Breast epithelium (tissue), 4 donors: ENCODE measurements at regions not wholly inside any gene's neighbourhood (a gene's known extent, or its start where the extent isn't known, plus 50 kb on each side); places are given as distances from the start of the nearest gene placed in this dataset.

Experiments used
- DNase-seq, 2 donors: peaks; one replicate each; pipeline ENCODE4 v3.0.0-alpha.2; 2019; ENCODE audit warnings: low spot score in 2 of 2
- H3K27ac ChIP-seq, 2 donors: fragments of 200-600 bp; sonication (generic) in 1 of 2; one replicate each; pipeline ENCODE4 v1.5.1; 2016 to 2019; ENCODE audit warnings: mild to moderate bottlenecking in 1 of 2
- H3K27me3 ChIP-seq, 2 donors: fragments of 200-600 bp; sonication (generic) in 1 of 2; one replicate each; pipeline versions ENCODE4 v1.5.1 to v1.6.0; 2017 to 2019; ENCODE audit warnings: control low read depth in 1 of 2, mild to moderate bottlenecking in 1 of 2
- H3K36me3 ChIP-seq: fragments of 200-600 bp; one replicate; pipeline ENCODE4 v1.5.1; 2019
- H3K4me1 ChIP-seq, 2 donors: fragments of 200-600 bp; sonication (generic); one replicate each; pipeline ENCODE4 v1.5.1; 2016 to 2019; ENCODE audit warnings: control low read depth in 1 of 2
- H3K4me3 ChIP-seq, 3 donors: fragments of 200-600 bp; sonication (generic); 1 replicate in 2 of 3; 2 replicates in 1 of 3; pipeline ENCODE4 v1.5.1; 2016 to 2019; ENCODE audit warnings: mild to moderate bottlenecking in 3 of 3, moderate library complexity in 2 of 3
- H3K9me3 ChIP-seq, 2 donors: fragments of 200-600 bp; sonication (generic) in 1 of 2; one replicate each; pipeline ENCODE4 v1.5.1; 2016 to 2019; ENCODE audit warnings: control low read depth in 1 of 2
- CTCF ChIP-seq, 3 donors: fragments of 450-650 bp; IDR thresholded peaks; one replicate each; pipeline ENCODE4 v1.5.1; 2016 to 2017; ENCODE audit warnings: antibody characterized with exemption in 3 of 3, mild to moderate bottlenecking in 3 of 3, moderate library complexity in 3 of 3
- POLR2A ChIP-seq: fragments of 450-650 bp; IDR thresholded peaks from one replicate; pipeline ENCODE4 v1.6.1; 2016; ENCODE audit warnings: antibody characterized with exemption, mild to moderate bottlenecking, moderate library complexity
- POLR2AphosphoS5 ChIP-seq, 3 donors: sonication (generic); formaldehyde crosslinking; IDR thresholded peaks; one replicate each; pipeline ENCODE4 v1.6.1; 2017; ENCODE audit warnings: antibody characterized with exemption in 3 of 3
- intact Hi-C: fragments of 100-400 bp; cut with DNase I; formaldehyde crosslinking; loops from one replicate; pipeline ENCODE4 v1.15.1; 2023; ENCODE audit warnings: low total_unique reads

GRCh38 chr7:26991796-26992195, 104.0 kb downstream of the HOXA1 start:
- Histone ChIP-seq H3K4me1 (no peaks in the 10 kb centered on the region), H3K9me3 (no peaks in the 10 kb centered on the region), H3K27ac (peak overlapping the region; percentile 56 to 65), H3K27me3 (no peaks in the 10 kb centered on the region), H3K36me3 (no peaks in the 10 kb centered on the region), H3K4me3 (no peak overlapping the region)
- DNase-seq = no peak
- intact Hi-C loops = no loop called here
- TF ChIP-seq POLR2AphosphoS5 (IDR thresholded peaks at IDR 0.05) (no peak), CTCF (IDR thresholded peaks at IDR 0.05) (no peak), POLR2A (no peak)

- H3K4me3 ChIP-seq = no peak overlapping the region
- H3K36me3 ChIP-seq = no peaks in the 10 kb centered on the region
- no peaks in the 10 kb centered on the region for H3K27me3 ChIP-seq
- H3K4me1 ChIP-seq = no peaks in the 10 kb centered on the region
- TF ChIP-seq CTCF (IDR thresholded peaks at IDR 0.05) (no peak), POLR2AphosphoS5 (IDR thresholded peaks at IDR 0.05) (no peak), POLR2A (no peak)
- H3K9me3 ChIP-seq = no peaks in the 10 kb centered on the region
- intact Hi-C loops = no loop called here
- H3K27ac ChIP-seq = peak overlapping the region in 1 of 2 donors; percentile 43
- no peak for DNase-seq
Observed at GRCh38 chr7:26989897-26990670, 105.7 kb downstream of the HOXA1 start.

GRCh38 chr7:26988836-26989374, 106.9 kb downstream of the HOXA1 start:
- no peak overlapping the region for H3K4me3 ChIP-seq
- TF ChIP-seq POLR2AphosphoS5 (IDR thresholded peaks at IDR 0.05) = no peak
- no peak for TF ChIP-seq CTCF (IDR thresholded peaks at IDR 0.05)
- TF ChIP-seq POLR2A = no peak
- intact Hi-C loops = no loop called here

GRCh38 chr7:26987338-26987737, 108.5 kb downstream of the HOXA1 start:
- Histone ChIP-seq H3K27ac (no peak overlapping the region), H3K4me1 (no peaks in the 10 kb centered on the region), H3K27me3 (no peaks in the 10 kb centered on the region), H3K4me3 (no peak overlapping the region), H3K9me3 (no peaks in the 10 kb centered on the region), H3K36me3 (no peaks in the 10 kb centered on the region)
- intact Hi-C loops = no loop called here
- TF ChIP-seq POLR2A (no peak), POLR2AphosphoS5 (IDR thresholded peaks at IDR 0.05) (no peak), CTCF (IDR thresholded peaks at IDR 0.05) (no peak)
- no peak for DNase-seq

More at GRCh38 chr7:26988836-26989374, 106.9 kb downstream of the HOXA1 start:
- no peak for DNase-seq
- H3K36me3 ChIP-seq = no peaks in the 10 kb centered on the region
- no peaks in the 10 kb centered on the region for H3K27me3 ChIP-seq
- no peaks in the 10 kb centered on the region for H3K9me3 ChIP-seq
- H3K4me1 ChIP-seq = no peaks in the 10 kb centered on the region
- no peak overlapping the region for H3K27ac ChIP-seq

GRCh38 chr7:26978146-26978545, 113.8 kb upstream of the SKAP2 start:
- TF ChIP-seq CTCF (IDR thresholded peaks at IDR 0.05) (no peak), POLR2AphosphoS5 (IDR thresholded peaks at IDR 0.05) (no peak), POLR2A (no peak)
- Histone ChIP-seq H3K4me3 (no peak overlapping the region), H3K9me3 (peaks cover 0 to 9% of the 10 kb centered on the region in 2 donors), H3K27ac (no peak overlapping the region), H3K36me3 (no peaks in the 10 kb centered on the region), H3K27me3 (no peaks in the 10 kb centered on the region), H3K4me1 (no peaks in the 10 kb centered on the region)
- intact Hi-C loops = no loop called here
- DNase-seq = no peak
